Neural crest cell (in vitro differentiated cells): ENCODE measurements at regions not wholly inside any gene's neighbourhood (a gene's known extent, or its start where the extent isn't known, plus 50 kb on each side); places are given as distances from the start of the nearest gene placed in this dataset.

Experiments
- DNase-seq: peaks from one replicate; pipeline ENCODE4 v3.0.0; 2021; ENCODE audit warnings: low read depth, mixed read lengths, low spot score
- H3K27ac Mint-ChIP-seq: one replicate; pipeline ENCODE4 v1.8.0; 2021; ENCODE audit warnings: mild to moderate bottlenecking, mixed read lengths; ENCODE audit not compliant: unreplicated experiment
- H3K27me3 Mint-ChIP-seq: 2 replicates; pipeline ENCODE4 v1.8.0; 2021; ENCODE audit warnings: low read depth, mild to moderate bottlenecking, mixed read lengths
- H3K36me3 Mint-ChIP-seq: 2 replicates; pipeline ENCODE4 v1.8.0; 2021; ENCODE audit warnings: low read depth, mild to moderate bottlenecking, mixed read lengths
- H3K4me1 Mint-ChIP-seq: 2 replicates; pipeline ENCODE4 v1.8.0; 2021; ENCODE audit warnings: mixed read lengths
- H3K4me3 Mint-ChIP-seq: one replicate; pipeline ENCODE4 v1.8.0; 2021; ENCODE audit warnings: mild to moderate bottlenecking, mixed read lengths
- H3K9me3 Mint-ChIP-seq: 2 replicates; pipeline ENCODE4 v1.8.0; 2021; ENCODE audit warnings: mixed read lengths
- CTCF ChIP-seq: fragments of 200-600 bp; sonication (generic); conservative IDR thresholded peaks from 2 replicates; pipeline ENCODE4 v1.5.0; 2021; ENCODE audit warnings: antibody characterized with exemption, mild to moderate bottlenecking

- no peak for DNase-seq
- Mint-ChIP-seq H3K36me3 (peaks cover 4% of the 10 kb centered on the region), H3K9me3 (peaks cover 6% of the 10 kb centered on the region), H3K27me3 (no peaks in the 10 kb centered on the region), H3K4me1 (peaks cover 12% of the 10 kb centered on the region), H3K4me3 (no peak overlapping the region), H3K27ac (peak overlapping the region; percentile 70)
- TF ChIP-seq CTCF: no peak
Measured at GRCh38 chr10:94208315-94208714, 154.4 kb downstream of the NOC3L start.

GRCh38 chr10:94210440-94211168 lies 152.1 kb downstream of the NOC3L start:
- H3K27me3 Mint-ChIP-seq: no peaks in the 10 kb centered on the region
- H3K9me3 Mint-ChIP-seq: peaks cover 6% of the 10 kb centered on the region
- peaks cover 12% of the 10 kb centered on the region for H3K4me1 Mint-ChIP-seq
- TF ChIP-seq CTCF: no peak
- H3K36me3 Mint-ChIP-seq: peaks cover 4% of the 10 kb centered on the region
- H3K27ac Mint-ChIP-seq: peak overlapping the region; percentile 64
- H3K4me3 Mint-ChIP-seq: no peak overlapping the region
- DNase-seq: no peak

- no peak for DNase-seq
- Mint-ChIP-seq H3K9me3 (peaks cover 4% of the 10 kb centered on the region), H3K4me1 (peaks cover 12% of the 10 kb centered on the region), H3K4me3 (no peak overlapping the region), H3K27me3 (no peaks in the 10 kb centered on the region), H3K27ac (no peak overlapping the region), H3K36me3 (peaks cover 4% of the 10 kb centered on the region)
- TF ChIP-seq CTCF: no peak
Measured at GRCh38 chr10:94211169-94211510, 151.6 kb downstream of the NOC3L start.

- no peaks in the 10 kb centered on the region for H3K27me3 Mint-ChIP-seq
Measured at GRCh38 chr10:94213001-94213530, 149.7 kb downstream of the NOC3L start.

GRCh38 chr10:94213980-94214379 lies 148.8 kb downstream of the NOC3L start:
- Mint-ChIP-seq H3K4me1 (peaks cover 12% of the 10 kb centered on the region), H3K36me3 (no peaks in the 10 kb centered on the region), H3K27ac (no peak overlapping the region), H3K4me3 (no peak overlapping the region), H3K9me3 (no peaks in the 10 kb centered on the region), H3K27me3 (no peaks in the 10 kb centered on the region)
- DNase-seq: no peak
- TF ChIP-seq CTCF: no peak

More at GRCh38 chr10:94213001-94213530, 149.7 kb downstream of the NOC3L start:
- no peak overlapping the region for H3K27ac Mint-ChIP-seq
- H3K9me3 Mint-ChIP-seq: no peaks in the 10 kb centered on the region
- TF ChIP-seq CTCF: no peak
- H3K36me3 Mint-ChIP-seq: no peaks in the 10 kb centered on the region
- peaks cover 12% of the 10 kb centered on the region for H3K4me1 Mint-ChIP-seq
- DNase-seq: no peak
- no peak overlapping the region for H3K4me3 Mint-ChIP-seq
